Peyer's patch (tissue), 4 donors: ENCODE measurements at regions not wholly inside any gene's neighbourhood (a gene's known extent, or its start where the extent isn't known, plus 50 kb on each side); places are given as distances from the start of the nearest gene placed in this dataset.

Source experiments
- DNase-seq, 3 donors: peaks; one replicate each; pipeline ENCODE4 v3.0.0-alpha.2; 2017 to 2019
- H3K27ac ChIP-seq, 4 donors: fragments of 200-600 bp; sonication (generic); one replicate each; pipeline ENCODE4 v1.5.1; 2016 to 2019
- H3K27me3 ChIP-seq, 2 donors: fragments of 200-600 bp; sonication (generic); one replicate each; pipeline ENCODE4 v1.5.1; 2019
- H3K36me3 ChIP-seq, 3 donors: fragments of 200-600 bp; sonication (generic); one replicate each; pipeline ENCODE4 v1.5.1; 2016 to 2019
- H3K4me1 ChIP-seq, 4 donors: fragments of 200-600 bp; sonication (generic); one replicate each; pipeline ENCODE4 v1.5.1; 2016 to 2019
- H3K4me3 ChIP-seq, 4 donors: fragments of 200-600 bp; sonication (generic); 1 replicate in 3 of 4; 2 replicates in 1 of 4; pipeline ENCODE4 v1.5.1; 2016 to 2019; ENCODE audit warnings: mild to moderate bottlenecking in 1 of 4
- H3K9me3 ChIP-seq, 4 donors: fragments of 200-600 bp; sonication (generic); one replicate each; pipeline ENCODE4 v1.5.1; 2016 to 2019; ENCODE audit warnings: mild to moderate bottlenecking in 1 of 4
- CTCF ChIP-seq, 6 experiments: fragments of 450-650 bp in 4 of 6; fragments of 200-600 bp in 2 of 6; sonication (generic) in 1 of 6; IDR thresholded peaks; one replicate each; pipeline ENCODE4 v1.5.1; 2017 to 2019; ENCODE audit warnings: antibody characterized with exemption in 6 of 6, mild to moderate bottlenecking in 3 of 6, moderate library complexity in 1 of 6
- POLR2A ChIP-seq, 2 donors: fragments of 450-650 bp; IDR thresholded peaks; one replicate each; pipeline ENCODE4 v1.5.1; 2017; ENCODE audit warnings: antibody characterized with exemption in 2 of 2, mild to moderate bottlenecking in 2 of 2, moderate library complexity in 2 of 2

GRCh38 chr4:152259866-152260265, 276.0 kb downstream of the FBXW7 start:
- Histone ChIP-seq H3K27ac (no peak overlapping the region), H3K4me1 (no peaks in the 10 kb centered on the region)
- TF ChIP-seq POLR2A (IDR thresholded peaks at IDR 0.05) = no peak

GRCh38 chr4:152258804-152259708, 276.8 kb downstream of the FBXW7 start:
- Histone ChIP-seq H3K4me1 (no peaks in the 10 kb centered on the region), H3K36me3 (no peaks in the 10 kb centered on the region), H3K4me3 (no peak overlapping the region), H3K27me3 (no peaks in the 10 kb centered on the region), H3K9me3 (no peaks in the 10 kb centered on the region), H3K27ac (no peak overlapping the region)
- no peak for DNase-seq
- TF ChIP-seq POLR2A (IDR thresholded peaks at IDR 0.05) (no peak), CTCF (IDR thresholded peaks at IDR 0.05) (no peak)

More at GRCh38 chr4:152259866-152260265, 276.0 kb downstream of the FBXW7 start:
- Histone ChIP-seq H3K27me3 (no peaks in the 10 kb centered on the region), H3K4me3 (no peak overlapping the region), H3K36me3 (no peaks in the 10 kb centered on the region), H3K9me3 (no peaks in the 10 kb centered on the region)
- DNase-seq = no peak

GRCh38 chr4:152258391-152258790, 277.5 kb downstream of the FBXW7 start:
- Histone ChIP-seq H3K27ac (no peak overlapping the region), H3K9me3 (no peaks in the 10 kb centered on the region), H3K4me1 (no peaks in the 10 kb centered on the region), H3K4me3 (no peak overlapping the region), H3K27me3 (no peaks in the 10 kb centered on the region), H3K36me3 (no peaks in the 10 kb centered on the region)
- no peak for DNase-seq
- TF ChIP-seq CTCF (IDR thresholded peaks at IDR 0.05) (no peak), POLR2A (IDR thresholded peaks at IDR 0.05) (no peak)

- no peak for DNase-seq
- no peaks in the 10 kb centered on the region for H3K4me1 ChIP-seq
- TF ChIP-seq CTCF (IDR thresholded peaks at IDR 0.05) = no peak
- no peak for TF ChIP-seq POLR2A (IDR thresholded peaks at IDR 0.05)
- H3K27ac ChIP-seq = no peak overlapping the region
- H3K36me3 ChIP-seq = no peaks in the 10 kb centered on the region
- no peaks in the 10 kb centered on the region for H3K9me3 ChIP-seq
- no peaks in the 10 kb centered on the region for H3K27me3 ChIP-seq
- H3K4me3 ChIP-seq = no peak overlapping the region
These were observed 278.3 kb downstream of the FBXW7 start for GRCh38 chr4:152257601-152258066.

GRCh38 chr4:152256996-152257395, 278.9 kb downstream of the FBXW7 start:
- H3K9me3 ChIP-seq = no peaks in the 10 kb centered on the region
- no peaks in the 10 kb centered on the region for H3K27me3 ChIP-seq
- H3K4me3 ChIP-seq = no peak overlapping the region
- no peak for DNase-seq
- no peaks in the 10 kb centered on the region for H3K4me1 ChIP-seq
- no peaks in the 10 kb centered on the region for H3K36me3 ChIP-seq
- no peak overlapping the region for H3K27ac ChIP-seq
- TF ChIP-seq CTCF (IDR thresholded peaks at IDR 0.05) (no peak), POLR2A (IDR thresholded peaks at IDR 0.05) (no peak)

- Histone ChIP-seq H3K4me3 (no peak overlapping the region), H3K36me3 (no peaks in the 10 kb centered on the region), H3K27ac (no peak overlapping the region), H3K27me3 (no peaks in the 10 kb centered on the region), H3K4me1 (no peaks in the 10 kb centered on the region), H3K9me3 (no peaks in the 10 kb centered on the region)
- TF ChIP-seq CTCF (IDR thresholded peaks at IDR 0.05) = no peak
- TF ChIP-seq POLR2A (IDR thresholded peaks at IDR 0.05) = no peak
- DNase-seq = peak in 1 of 3 donors; percentile 20
These were observed 280.5 kb downstream of the FBXW7 start for GRCh38 chr4:152255437-152255836.
